DOHH2 (cell line): ENCODE measurements at regions not wholly inside any gene's neighbourhood (a gene's known extent, or its start where the extent isn't known, plus 50 kb on each side); places are given as distances from the start of the nearest gene placed in this dataset.

Experiments used
- H3F3A ChIP-seq: fragments of 200-600 bp; sonication (generic), shearing (Covaris generic); 2 replicates; pipeline ENCODE4 v1.6.0; 2016; ENCODE audit warnings: antibody characterized with exemption, mild to moderate bottlenecking; ENCODE audit not compliant: control insufficient read depth, insufficient read depth
- H3K27ac ChIP-seq: fragments of 200-600 bp; sonication (generic); 2 replicates; pipeline ENCODE4 v1.5.1; 2014; ENCODE audit warnings: low read depth, mild to moderate bottlenecking, low read length, moderate library complexity
- H3K27me3 ChIP-seq: fragments of 200-600 bp; sonication (generic); 2 replicates; pipeline ENCODE4 v1.6.1; 2014; ENCODE audit warnings: mild to moderate bottlenecking, low read length, mixed read lengths; ENCODE audit not compliant: control insufficient read depth
- H3K36me3 ChIP-seq: fragments of 200-600 bp; sonication (generic); 2 replicates; pipeline ENCODE4 v1.6.1; 2014; ENCODE audit warnings: mild to moderate bottlenecking, low read length, moderate library complexity, mixed read lengths; ENCODE audit not compliant: control insufficient read depth
- H3K4me1 ChIP-seq: fragments of 200-600 bp; sonication (generic); 2 replicates; pipeline ENCODE4 v1.6.1; 2014; ENCODE audit warnings: mild to moderate bottlenecking, low read length, mixed read lengths; ENCODE audit not compliant: control insufficient read depth
- H3K4me2 ChIP-seq: fragments of 200-600 bp; sonication (generic); 2 replicates; pipeline ENCODE4 v1.6.0; 2014; ENCODE audit warnings: mild to moderate bottlenecking, low read length, moderate library complexity
- H3K4me3 ChIP-seq: fragments of 200-600 bp; sonication (generic); 2 replicates; pipeline ENCODE4 v1.5.1; 2014; ENCODE audit warnings: mild to moderate bottlenecking, low read length, mixed read lengths
- H3K79me2 ChIP-seq: fragments of 200-600 bp; sonication (generic); 2 replicates; pipeline ENCODE4 v1.6.1; 2014; ENCODE audit warnings: mild to moderate bottlenecking, low read length, mixed read lengths; ENCODE audit not compliant: control insufficient read depth
- H3K9me2 ChIP-seq: fragments of 200-600 bp; sonication (generic); replicated peaks from 2 replicates; pipeline ENCODE4 v1.6.1; 2014; ENCODE audit warnings: mild to moderate bottlenecking, low read length, mixed read lengths; ENCODE audit not compliant: control insufficient read depth
- H3K9me3 ChIP-seq: fragments of 200-600 bp; sonication (generic); 2 replicates; pipeline ENCODE4 v1.6.1; 2014; ENCODE audit warnings: antibody characterized with exemption, low read length, mixed read lengths; ENCODE audit not compliant: control insufficient read depth, insufficient read depth
- H4K20me1 ChIP-seq: fragments of 200-600 bp; sonication (generic); 2 replicates; pipeline ENCODE4 v1.6.0; 2014; ENCODE audit warnings: low read depth, mild to moderate bottlenecking, antibody characterized with exemption, low read length, moderate library complexity; ENCODE audit not compliant: control insufficient read depth, insufficient read depth
- CTCF ChIP-seq: fragments of 200-600 bp; sonication (generic); IDR thresholded peaks from one replicate; pipeline ENCODE4 v1.5.1; 2014; ENCODE audit warnings: antibody characterized with exemption, mild to moderate bottlenecking, low read depth, low read length; ENCODE audit not compliant: poor library complexity, severe bottlenecking
- EZH2phosphoT487 ChIP-seq: fragments of 200-600 bp; sonication (generic); IDR thresholded peaks from 2 replicates; pipeline ENCODE4 v1.6.1; 2017; ENCODE audit warnings: borderline replicate concordance, mild to moderate bottlenecking, antibody characterized with exemption, low read length, moderate library complexity, mixed read lengths

- no peaks in the 10 kb centered on the region for H3K4me1 ChIP-seq
- H3K27ac ChIP-seq = no peak overlapping the region
- H3F3A ChIP-seq = no peaks in the 10 kb centered on the region
- no peaks in the 10 kb centered on the region for H3K79me2 ChIP-seq
- TF ChIP-seq EZH2phosphoT487 = no peak
- no peak for TF ChIP-seq CTCF
- no peak overlapping the region for H3K4me2 ChIP-seq
- H3K9me2 ChIP-seq = no peaks in the 10 kb centered on the region
- no peaks in the 10 kb centered on the region for H3K36me3 ChIP-seq
- H3K4me3 ChIP-seq = no peak overlapping the region
- no peaks in the 10 kb centered on the region for H3K27me3 ChIP-seq
- no peaks in the 10 kb centered on the region for H4K20me1 ChIP-seq
- no peaks in the 10 kb centered on the region for H3K9me3 ChIP-seq
Observed at GRCh38 chr4:178192611-178193010, 750.4 kb upstream of the AGA start.

- Histone ChIP-seq H3K9me3 (no peaks in the 10 kb centered on the region), H3K79me2 (no peaks in the 10 kb centered on the region), H3F3A (no peaks in the 10 kb centered on the region), H3K9me2 (no peaks in the 10 kb centered on the region), H3K27me3 (no peaks in the 10 kb centered on the region), H3K4me3 (no peak overlapping the region), H3K27ac (no peak overlapping the region), H4K20me1 (no peaks in the 10 kb centered on the region), H3K36me3 (no peaks in the 10 kb centered on the region), H3K4me2 (no peak overlapping the region), H3K4me1 (no peaks in the 10 kb centered on the region)
- no peak for TF ChIP-seq CTCF
Observed at GRCh38 chr4:178196751-178197374, 754.6 kb upstream of the AGA start.

GRCh38 chr4:178198691-178199090 is 756.5 kb upstream of the AGA start:
- Histone ChIP-seq H3K4me2 (no peak overlapping the region), H3K27me3 (no peaks in the 10 kb centered on the region), H3K4me3 (no peak overlapping the region)

More at GRCh38 chr4:178198691-178199090, 756.5 kb upstream of the AGA start:
- Histone ChIP-seq H3K27ac (no peak overlapping the region), H3K9me3 (no peaks in the 10 kb centered on the region), H3K9me2 (no peaks in the 10 kb centered on the region), H4K20me1 (no peaks in the 10 kb centered on the region), H3K79me2 (no peaks in the 10 kb centered on the region), H3K4me1 (no peaks in the 10 kb centered on the region), H3K36me3 (no peaks in the 10 kb centered on the region), H3F3A (no peaks in the 10 kb centered on the region)
- TF ChIP-seq EZH2phosphoT487 (no peak), CTCF (no peak)
